ENCODE measurements at regions not wholly inside any gene's neighbourhood (a gene's known extent, or its start where the extent isn't known, plus 50 kb on each side); places are given as distances from the start of the nearest gene placed in this dataset.
A peak's percentile ranks its signal among the peaks of the same experiment; 100 is the strongest.
"Not testable (repeated sequence)": the region's sequence is repeated elsewhere in the genome, so short reads cannot be mapped to it uniquely, and the experiment has no call there.

GRCh38 chr1:101370488-101370887 is 133.7 kb downstream of the S1PR1 start:
- DNase-seq (ENCODE audit: low read depth), result no peak

GRCh38 chr1:101371259-101371658 is 134.4 kb downstream of the S1PR1 start:
- peak; percentile 25 for DNase-seq (ENCODE audit: low read depth)

- DNase-seq (ENCODE audit: low read depth), result no peak
These were observed 136.8 kb downstream of the S1PR1 start for GRCh38 chr1:101373570-101373969.

GRCh38 chr1:101375448-101375847 is 138.6 kb downstream of the S1PR1 start:
- DNase-seq (ENCODE audit: low read depth), result not testable (repeated sequence)

GRCh38 chr1:101376121-101377083 is 139.6 kb downstream of the S1PR1 start:
- no peak for DNase-seq (ENCODE audit: low read depth)

GRCh38 chr1:101377084-101377835 is 140.4 kb downstream of the S1PR1 start:
- DNase-seq (ENCODE audit: low read depth), result no peak

GRCh38 chr1:101379037-101379436 is 142.2 kb downstream of the S1PR1 start:
- no peak for DNase-seq (ENCODE audit: low read depth)

GRCh38 chr1:101379950-101380349 is 143.1 kb downstream of the S1PR1 start:
- DNase-seq (ENCODE audit: low read depth), result no peak

GRCh38 chr1:101382135-101382534 is 145.3 kb downstream of the S1PR1 start:
- DNase-seq (ENCODE audit: low read depth), result no peak

GRCh38 chr1:101388904-101389546 is 152.2 kb downstream of the S1PR1 start:
- no peak for DNase-seq (ENCODE audit: low read depth)

GRCh38 chr1:101389547-101389929 is 152.7 kb downstream of the S1PR1 start:
- no peak for DNase-seq (ENCODE audit: low read depth)

GRCh38 chr1:101392552-101392951 is 155.7 kb downstream of the S1PR1 start:
- DNase-seq (ENCODE audit: low read depth), result no peak

GRCh38 chr1:101394041-101394440 is 157.2 kb downstream of the S1PR1 start:
- peak; percentile 1 for DNase-seq (ENCODE audit: low read depth)

GRCh38 chr1:101399222-101399621 is 162.4 kb downstream of the S1PR1 start:
- DNase-seq (ENCODE audit: low read depth), result no peak

- no peak for DNase-seq (ENCODE audit: low read depth)
These were observed 169.5 kb downstream of the S1PR1 start for GRCh38 chr1:101406271-101406670.

GRCh38 chr1:101406681-101407080 is 169.9 kb downstream of the S1PR1 start:
- DNase-seq (ENCODE audit: low read depth), result no peak

- DNase-seq (ENCODE audit: low read depth), result no peak
These were observed 170.8 kb downstream of the S1PR1 start for GRCh38 chr1:101407505-101408211.

GRCh38 chr1:101408212-101409042 is 171.6 kb downstream of the S1PR1 start:
- DNase-seq (ENCODE audit: low read depth), result no peak

- no peak for DNase-seq (ENCODE audit: low read depth)
These were observed 172.3 kb downstream of the S1PR1 start for GRCh38 chr1:101409102-101409501.

- DNase-seq (ENCODE audit: low read depth), result no peak
These were observed 173.4 kb downstream of the S1PR1 start for GRCh38 chr1:101410048-101410878.
